Ishikawa (cell line): ENCODE measurements at regions not wholly inside any gene's neighbourhood (a gene's known extent, or its start where the extent isn't known, plus 50 kb on each side); places are given as distances from the start of the nearest gene placed in this dataset.

ENCODE experiments used
- CEBPB ChIP-seq: IDR thresholded peaks from 2 replicates; pipeline ENCODE4 v1.6.1; 2012
- CREB1 ChIP-seq: IDR thresholded peaks from 2 replicates; pipeline ENCODE4 v1.6.1; 2012; ENCODE audit warnings: low read depth
- EGR1 ChIP-seq: IDR thresholded peaks from 2 replicates; pipeline ENCODE4 v1.6.1; 2012
- EP300 ChIP-seq: IDR thresholded peaks from 2 replicates; pipeline ENCODE4 v1.6.1; 2012; ENCODE audit warnings: borderline replicate concordance
- FOXM1 ChIP-seq: IDR thresholded peaks from 2 replicates; pipeline ENCODE4 v1.6.1; 2012; ENCODE audit warnings: low read depth, borderline replicate concordance
- MAX ChIP-seq: IDR thresholded peaks from 2 replicates; pipeline ENCODE4 v1.6.1; 2012
- NFIC ChIP-seq: IDR thresholded peaks from 2 replicates; pipeline ENCODE4 v1.6.1; 2012
- RAD21 ChIP-seq: IDR thresholded peaks from 2 replicates; pipeline ENCODE4 v1.6.1; 2012; ENCODE audit warnings: low read depth
- REST ChIP-seq: IDR thresholded peaks from 2 replicates; pipeline ENCODE4 v1.6.1; 2012; ENCODE audit warnings: low read depth, mild to moderate bottlenecking
- TAF1 ChIP-seq: IDR thresholded peaks from 2 replicates; pipeline ENCODE4 v1.6.1; 2012; ENCODE audit warnings: low read depth, mild to moderate bottlenecking
- TCF12 ChIP-seq: IDR thresholded peaks from 2 replicates; pipeline ENCODE4 v1.6.1; 2012; ENCODE audit warnings: low read depth
- TEAD4 ChIP-seq: IDR thresholded peaks from 2 replicates; pipeline ENCODE4 v1.6.1; 2012
- USF1 ChIP-seq: IDR thresholded peaks from 2 replicates; pipeline ENCODE4 v1.6.1; 2012
- YY1 ChIP-seq: IDR thresholded peaks from 2 replicates; pipeline ENCODE4 v1.6.1; 2012; ENCODE audit warnings: low read depth
- ZBTB7A ChIP-seq: IDR thresholded peaks from 2 replicates; pipeline ENCODE4 v1.6.1; 2012; ENCODE audit warnings: low read depth

GRCh38 chr2:57897920-57898319 lies 148.7 kb upstream of the VRK2 start:
- TF ChIP-seq EGR1 (no peak), TAF1 (no peak), NFIC (no peak), MAX (no peak), TCF12 (no peak), RAD21 (no peak), REST (no peak), FOXM1 (no peak), YY1 (no peak), EP300 (no peak), USF1 (no peak)

- no peak for TF ChIP-seq REST
- no peak for TF ChIP-seq TEAD4
- no peak for TF ChIP-seq TAF1
- TF ChIP-seq FOXM1 = no peak
- no peak for TF ChIP-seq RAD21
- no peak for TF ChIP-seq CEBPB
- TF ChIP-seq MAX = no peak
- TF ChIP-seq EP300 = no peak
- no peak for TF ChIP-seq NFIC
- TF ChIP-seq EGR1 = no peak
- TF ChIP-seq ZBTB7A = no peak
- TF ChIP-seq USF1 = no peak
- TF ChIP-seq CREB1 = no peak
Observed at GRCh38 chr2:57899898-57900297, 146.7 kb upstream of the VRK2 start.

GRCh38 chr2:57902578-57902977 lies 144.0 kb upstream of the VRK2 start:
- TF ChIP-seq TEAD4 (no peak), CEBPB (no peak), EP300 (no peak), TCF12 (no peak), YY1 (no peak), ZBTB7A (no peak), USF1 (no peak), TAF1 (no peak), FOXM1 (no peak), EGR1 (no peak), CREB1 (no peak), MAX (no peak), REST (no peak)

GRCh38 chr2:57906152-57906732 lies 140.4 kb upstream of the VRK2 start:
- TF ChIP-seq TAF1 (no peak), RAD21 (peak; percentile 93)
